Kidney (tissue), 13 donors: ENCODE measurements at regions not wholly inside any gene's neighbourhood (a gene's known extent, or its start where the extent isn't known, plus 50 kb on each side); places are given as distances from the start of the nearest gene placed in this dataset.
A peak's percentile ranks its signal among the peaks of the same experiment; 100 is the strongest.

ENCODE experiments used
- DNase-seq, 5 donors: peaks; one replicate each; pipeline ENCODE4 v3.0.0-alpha.2; 2013 to 2020
- FAIRE-seq: peaks from 2 replicates; lab custom pipeline; 2012; peaks lifted over from hg19 to GRCh38; lab: Jason Lieb, UNC
- H3K27ac ChIP-seq, 2 donors: one replicate each; pipeline ENCODE4 v1.7.0; 2013; ENCODE audit warnings: low read depth in 2 of 2, low read length in 2 of 2, inconsistent platforms in 1 of 2
- H3K27me3 ChIP-seq: one replicate; pipeline ENCODE4 v1.7.1; 2013; ENCODE audit warnings: low read length, inconsistent platforms; ENCODE audit not compliant: control insufficient read depth, insufficient read depth
- H3K36me3 ChIP-seq, 3 donors: one replicate each; pipeline versions ENCODE4 v1.7.0 to v1.7.1; 2013; ENCODE audit warnings: low read length in 3 of 3, control low read depth in 1 of 3, inconsistent platforms in 1 of 3; ENCODE audit not compliant: insufficient read depth in 3 of 3, control insufficient read depth in 2 of 3
- H3K4me1 ChIP-seq, 3 donors: one replicate each; pipeline versions ENCODE4 v1.7.0 to v1.7.1; 2013; ENCODE audit warnings: low read length in 3 of 3, inconsistent platforms in 1 of 3, low read depth in 1 of 3; ENCODE audit not compliant: control insufficient read depth in 2 of 3, insufficient read depth in 2 of 3
- H3K4me3 ChIP-seq, 3 donors: one replicate each; pipeline versions ENCODE4 v1.7.0 to v1.8.1; 2013; ENCODE audit warnings: low read length in 3 of 3, control low read depth in 1 of 3, inconsistent platforms in 1 of 3
- H3K9ac ChIP-seq, 3 donors: one replicate each; pipeline versions ENCODE4 v1.7.0 to v1.7.1; 2013; ENCODE audit warnings: low read length in 3 of 3, control low read depth in 1 of 3, inconsistent platforms in 1 of 3
- H3K9me3 ChIP-seq, 3 donors: one replicate each; pipeline versions ENCODE4 v1.7.0 to v1.7.1; 2013; ENCODE audit warnings: low read length in 3 of 3, control low read depth in 1 of 3, inconsistent platforms in 1 of 3; ENCODE audit not compliant: control insufficient read depth in 2 of 3, insufficient read depth in 1 of 3
- intact Hi-C: fragments of 100-400 bp; cut with DNase I; formaldehyde crosslinking; loops from one replicate; pipeline ENCODE4 v1.11.1; 2022
- TF ChIP-seq, protein P1 (sequence below): IDR thresholded peaks from 3 replicates; pipeline ENCODE4 v1.5.1; 2012; ENCODE audit warnings: mild to moderate bottlenecking, moderate library complexity, borderline replicate concordance; ENCODE audit not compliant: insufficient read depth; ENCODE audit errors: extremely low read depth
- donor health status: control.
- donor health status: control.
- donor health status: control.
- donor health status: control.
- donor health status: control.
- donor health status: DM: yes; HTN: yes; CAD: no.
- donor health status: Normal renal cell carcinoma (clear cell type).

GRCh38 chr3:41044523-41044922 is 154.8 kb upstream of the CTNNB1 start:
- H3K27ac ChIP-seq = no peak overlapping the region
- intact Hi-C loops = no loop called here
- no peak for FAIRE-seq
- no peak overlapping the region for H3K9ac ChIP-seq
- no peaks in the 10 kb centered on the region for H3K4me1 ChIP-seq
- H3K4me3 ChIP-seq = no peak overlapping the region
- H3K9me3 ChIP-seq = peaks cover 0 to 5% (median 0%) of the 10 kb centered on the region in 3 donors
- no peaks in the 10 kb centered on the region for H3K27me3 ChIP-seq
- DNase-seq = peak in 2 of 5 donors; percentile 2 to 33
- H3K36me3 ChIP-seq = no peaks in the 10 kb centered on the region
- TF ChIP-seq, protein P1, sequence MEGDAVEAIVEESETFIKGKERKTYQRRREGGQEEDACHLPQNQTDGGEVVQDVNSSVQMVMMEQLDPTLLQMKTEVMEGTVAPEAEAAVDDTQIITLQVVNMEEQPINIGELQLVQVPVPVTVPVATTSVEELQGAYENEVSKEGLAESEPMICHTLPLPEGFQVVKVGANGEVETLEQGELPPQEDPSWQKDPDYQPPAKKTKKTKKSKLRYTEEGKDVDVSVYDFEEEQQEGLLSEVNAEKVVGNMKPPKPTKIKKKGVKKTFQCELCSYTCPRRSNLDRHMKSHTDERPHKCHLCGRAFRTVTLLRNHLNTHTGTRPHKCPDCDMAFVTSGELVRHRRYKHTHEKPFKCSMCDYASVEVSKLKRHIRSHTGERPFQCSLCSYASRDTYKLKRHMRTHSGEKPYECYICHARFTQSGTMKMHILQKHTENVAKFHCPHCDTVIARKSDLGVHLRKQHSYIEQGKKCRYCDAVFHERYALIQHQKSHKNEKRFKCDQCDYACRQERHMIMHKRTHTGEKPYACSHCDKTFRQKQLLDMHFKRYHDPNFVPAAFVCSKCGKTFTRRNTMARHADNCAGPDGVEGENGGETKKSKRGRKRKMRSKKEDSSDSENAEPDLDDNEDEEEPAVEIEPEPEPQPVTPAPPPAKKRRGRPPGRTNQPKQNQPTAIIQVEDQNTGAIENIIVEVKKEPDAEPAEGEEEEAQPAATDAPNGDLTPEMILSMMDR = no peak

GRCh38 chr3:41045491-41045890 is 153.8 kb upstream of the CTNNB1 start:
- Histone ChIP-seq H3K27ac (no peak overlapping the region), H3K9ac (no peak overlapping the region), H3K27me3 (no peaks in the 10 kb centered on the region), H3K4me1 (no peaks in the 10 kb centered on the region), H3K9me3 (peaks cover 0 to 5% (median 0%) of the 10 kb centered on the region in 3 donors), H3K36me3 (no peaks in the 10 kb centered on the region), H3K4me3 (no peak overlapping the region)
- intact Hi-C loops = no loop called here
- TF ChIP-seq, protein P1 = no peak
- FAIRE-seq = no peak
- DNase-seq = no peak

GRCh38 chr3:41050144-41050543 is 149.2 kb upstream of the CTNNB1 start:
- Histone ChIP-seq H3K4me3 (no peak overlapping the region), H3K27ac (no peak overlapping the region), H3K9ac (no peak overlapping the region), H3K9me3 (peaks cover 0 to 5% (median 0%) of the 10 kb centered on the region in 3 donors), H3K27me3 (no peaks in the 10 kb centered on the region), H3K36me3 (no peaks in the 10 kb centered on the region), H3K4me1 (no peaks in the 10 kb centered on the region)
- no peak for DNase-seq
- no peak for FAIRE-seq
- intact Hi-C loops = no loop called here
- TF ChIP-seq, protein P1 = no peak

DNA sequence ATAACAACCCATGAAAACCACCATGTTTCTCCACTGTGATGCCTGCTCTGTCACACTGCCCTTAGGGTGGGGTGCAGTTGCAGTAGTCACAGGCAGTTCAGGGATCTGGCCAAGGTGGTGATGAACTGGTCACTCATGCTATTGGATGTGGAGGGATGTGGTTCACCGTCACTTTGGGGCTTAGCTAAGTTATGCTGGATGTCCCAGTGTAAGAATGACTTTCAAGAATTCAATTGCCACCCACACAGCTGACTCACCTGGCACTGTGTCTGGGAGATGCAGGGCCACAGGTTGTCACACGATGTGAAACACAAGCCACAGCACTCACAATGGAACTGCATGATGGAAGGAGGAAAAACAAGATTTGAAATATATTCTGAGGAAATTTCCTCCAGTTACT is 146.1 kb upstream of the CTNNB1 start:
- intact Hi-C loops = no loop called here
- Histone ChIP-seq H3K4me1 (no peaks in the 10 kb centered on the region), H3K9ac (no peak overlapping the region), H3K36me3 (no peaks in the 10 kb centered on the region), H3K9me3 (no peaks in the 10 kb centered on the region), H3K27ac (no peak overlapping the region), H3K27me3 (no peaks in the 10 kb centered on the region), H3K4me3 (no peak overlapping the region)
- no peak for FAIRE-seq
- no peak for DNase-seq
- TF ChIP-seq, protein P1 = no peak
